Effector CD4-positive, alpha-beta T cell (primary cell): ENCODE measurements at regions not wholly inside any gene's neighbourhood (a gene's known extent, or its start where the extent isn't known, plus 50 kb on each side); places are given as distances from the start of the nearest gene placed in this dataset.

ENCODE experiments used
- DNase-seq: peaks from one replicate; pipeline ENCODE4 v3.0.0-alpha.2; 2020

GRCh38 chr2:221343524-221343923, 228.6 kb downstream of the EPHA4 start:
- DNase-seq: no peak

- no peak for DNase-seq
Measured at GRCh38 chr2:221345516-221345915, 226.6 kb downstream of the EPHA4 start.

- no peak for DNase-seq
Measured at GRCh38 chr2:221346411-221346810, 225.7 kb downstream of the EPHA4 start.

GRCh38 chr2:221347471-221347870, 224.6 kb downstream of the EPHA4 start:
- DNase-seq: no peak

- DNase-seq: no peak
Measured at GRCh38 chr2:221350616-221351015, 221.5 kb downstream of the EPHA4 start.

GRCh38 chr2:221353201-221353600, 218.9 kb downstream of the EPHA4 start:
- no peak for DNase-seq

GRCh38 chr2:221360312-221360711, 211.8 kb downstream of the EPHA4 start:
- DNase-seq: no peak

GRCh38 chr2:221360742-221361141, 211.4 kb downstream of the EPHA4 start:
- DNase-seq: no peak

GRCh38 chr2:221361633-221362032, 210.5 kb downstream of the EPHA4 start:
- no peak for DNase-seq

GRCh38 chr2:221364672-221365071, 207.4 kb downstream of the EPHA4 start:
- no peak for DNase-seq
